DMS153 treated with DMSO at 0.1 percent for 48 hours (cell line): ENCODE measurements at regions not wholly inside any gene's neighbourhood (a gene's known extent, or its start where the extent isn't known, plus 50 kb on each side); places are given as distances from the start of the nearest gene placed in this dataset.
"Not testable (repeated sequence)": the region's sequence is repeated elsewhere in the genome, so short reads cannot be mapped to it uniquely, and the experiment has no call there.

Experiments
- DNase-seq: peaks from one replicate; lab custom pipeline; 2025; ENCODE audit not compliant: unreplicated experiment; lab: John Stamatoyannopoulos, UW

DNA sequence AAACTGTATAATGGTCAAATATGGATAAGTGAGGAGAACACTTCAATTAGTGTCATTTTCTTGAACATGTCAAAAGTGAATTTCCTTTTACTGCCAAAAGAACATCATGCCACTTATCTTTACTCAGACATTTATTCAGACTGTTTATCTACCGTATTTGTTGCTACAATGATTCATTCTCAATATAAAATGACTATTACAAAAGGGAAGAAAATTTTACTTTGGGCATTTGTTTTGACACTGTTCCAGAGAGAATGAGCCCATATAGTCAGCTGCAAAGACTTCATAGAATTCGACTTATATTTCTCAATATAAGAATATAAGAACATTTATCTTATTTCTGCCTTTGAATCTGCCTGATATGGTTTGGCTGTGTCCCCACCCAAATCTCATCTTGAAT is 1699.1 kb downstream of the BRINP3 start:
- no peak for DNase-seq

GRCh38 chr1:188782220-188782841 is 1695.3 kb downstream of the BRINP3 start:
- peak; percentile 55 for DNase-seq

DNA sequence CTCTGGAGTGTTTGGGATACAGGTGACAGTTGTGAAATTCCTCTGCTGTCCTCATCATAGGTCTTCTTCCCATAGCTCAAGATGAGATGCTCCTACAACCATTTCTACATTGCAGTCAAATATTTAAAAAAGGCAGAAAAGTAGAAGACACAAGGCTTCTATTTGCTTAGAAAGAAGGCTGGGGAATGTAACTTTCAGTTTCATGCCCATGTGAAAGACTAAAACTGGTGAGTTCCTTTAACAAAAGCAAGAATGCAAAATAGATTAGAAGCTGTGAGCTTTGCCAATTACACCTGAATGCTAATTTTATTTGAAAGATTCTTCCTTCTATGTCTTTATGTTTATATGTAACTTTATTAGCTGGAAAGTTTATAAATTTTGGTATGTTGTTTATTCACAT is 1682.7 kb downstream of the BRINP3 start:
- no peak for DNase-seq

GRCh38 chr1:188812153-188812552 is 1665.5 kb downstream of the BRINP3 start:
- not testable (repeated sequence) for DNase-seq

DNA sequence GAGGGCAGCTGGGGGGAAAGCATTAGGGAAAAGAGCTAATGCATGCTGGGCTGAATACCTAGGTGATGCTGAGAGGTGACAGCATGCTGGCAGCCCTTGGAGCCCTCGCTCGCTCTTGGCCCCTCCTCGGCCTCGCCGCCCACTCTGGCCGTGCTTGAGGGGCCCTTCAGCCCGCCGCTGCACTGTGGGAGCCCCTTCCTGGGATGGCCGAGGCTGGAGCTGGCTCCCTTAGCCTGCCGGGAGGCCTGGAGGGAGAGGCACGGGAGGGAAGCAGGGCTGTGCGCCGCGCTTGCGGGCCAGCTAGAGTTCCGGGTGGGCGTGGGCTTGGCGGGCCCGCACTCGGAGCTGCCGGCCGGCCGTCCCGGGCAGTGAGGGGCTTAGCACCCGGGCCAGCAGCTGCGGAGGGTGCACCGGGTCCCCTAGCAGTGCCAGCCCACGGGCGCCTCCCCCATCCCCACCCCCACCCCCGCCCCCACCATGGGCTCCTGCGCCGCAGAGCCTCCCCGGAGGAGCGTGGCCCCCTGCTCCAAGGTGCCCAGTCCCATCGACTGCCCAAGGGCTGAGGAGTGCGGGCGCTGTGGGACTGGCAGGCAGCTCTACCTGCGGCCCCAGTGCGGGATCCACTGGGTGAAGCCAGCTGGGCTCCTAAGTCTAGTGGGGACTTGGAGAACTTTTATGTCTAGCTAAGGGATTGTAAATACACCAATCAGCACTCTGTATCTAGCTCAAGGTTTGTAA is 1664.7 kb downstream of the BRINP3 start:
- not testable (repeated sequence) for DNase-seq

GRCh38 chr1:188817814-188818213 is 1659.8 kb downstream of the BRINP3 start:
- no peak for DNase-seq

GRCh38 chr1:188822248-188822647 is 1655.4 kb downstream of the BRINP3 start:
- no peak for DNase-seq

- DNase-seq = no peak
Observed at GRCh38 chr1:188825471-188825870, 1652.2 kb downstream of the BRINP3 start.

- no peak for DNase-seq
Observed at GRCh38 chr1:188826800-188827199, 1650.9 kb downstream of the BRINP3 start.

DNA sequence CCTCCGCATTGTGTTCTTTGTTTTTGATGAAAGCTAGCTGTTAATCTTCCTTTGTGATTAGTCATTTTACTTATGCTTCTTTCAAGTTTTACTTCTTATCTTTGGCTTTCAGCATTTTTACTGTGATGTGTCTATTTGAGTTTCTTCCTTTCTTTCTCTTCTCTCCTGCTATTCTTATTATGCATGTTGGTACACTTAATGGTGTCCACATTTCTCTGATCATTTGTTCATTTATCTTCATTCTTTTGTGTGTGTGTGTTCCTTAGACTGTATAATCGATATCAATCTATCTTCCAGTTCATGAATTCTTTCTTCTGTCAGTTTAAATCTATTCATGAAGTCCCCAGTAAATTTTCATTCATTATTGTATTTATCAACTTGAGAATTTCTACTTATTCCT is 1650.3 kb downstream of the BRINP3 start:
- DNase-seq = no peak

DNA sequence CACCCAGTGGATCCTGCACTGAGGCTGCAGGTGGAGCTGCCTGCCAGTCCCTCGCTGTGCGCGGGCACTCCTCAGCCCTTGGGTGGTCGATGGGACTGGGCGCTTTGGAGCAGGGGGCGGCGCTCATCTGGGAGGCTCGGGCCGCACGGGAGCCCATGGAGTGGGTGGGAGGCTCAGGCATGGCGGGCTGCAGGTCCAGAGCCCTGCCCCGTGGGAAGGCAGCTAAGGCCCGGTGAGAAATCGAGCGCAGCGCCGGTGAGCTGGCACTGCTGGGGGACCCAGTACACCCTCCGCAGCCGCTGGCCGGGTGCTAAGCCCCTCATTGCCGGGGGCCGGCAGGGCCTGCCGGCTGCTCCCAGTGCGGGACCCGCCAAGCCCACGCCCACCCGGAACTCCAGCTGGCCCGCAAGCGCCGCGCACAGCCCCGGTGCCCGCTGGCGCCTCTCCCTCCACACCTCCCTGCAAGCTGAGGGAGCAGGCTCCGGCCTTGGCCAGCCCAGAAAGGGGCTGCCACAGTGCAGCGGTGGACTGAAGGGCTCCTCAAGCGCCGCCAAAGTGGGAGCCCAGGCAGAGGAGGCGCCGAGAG is 1636.5 kb downstream of the BRINP3 start:
- DNase-seq = not testable (repeated sequence)

GRCh38 chr1:188846468-188846867 is 1631.2 kb downstream of the BRINP3 start:
- DNase-seq = no peak

DNA sequence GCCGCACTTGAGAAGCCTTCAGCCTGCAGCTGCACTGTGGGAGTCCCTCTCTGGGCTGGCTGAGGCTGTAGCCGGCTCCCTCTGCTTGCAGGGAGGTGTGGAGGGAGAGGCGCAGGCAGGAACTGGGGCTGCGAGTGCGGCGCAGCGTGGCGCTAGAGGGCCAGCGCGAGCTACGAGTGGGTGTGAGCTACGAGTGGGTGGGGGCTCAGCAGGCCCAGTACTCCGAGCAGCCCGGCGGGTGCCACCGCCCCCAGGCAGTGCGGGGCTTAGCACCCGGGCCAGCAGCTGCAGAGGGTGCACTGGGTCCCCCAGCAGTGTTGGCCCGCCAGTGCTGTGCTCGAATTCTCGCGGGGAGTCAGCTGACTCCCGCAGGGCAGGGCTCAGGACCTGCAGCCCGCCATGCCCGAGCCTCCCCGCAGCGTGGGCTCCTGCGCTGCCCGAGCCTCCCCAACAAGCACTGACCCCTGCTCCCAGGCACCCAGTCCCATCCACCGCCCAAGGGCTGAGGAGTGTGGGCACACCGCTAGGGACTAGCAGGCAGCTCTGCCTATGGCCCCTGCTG is 1620.1 kb downstream of the BRINP3 start:
- no peak for DNase-seq

DNA sequence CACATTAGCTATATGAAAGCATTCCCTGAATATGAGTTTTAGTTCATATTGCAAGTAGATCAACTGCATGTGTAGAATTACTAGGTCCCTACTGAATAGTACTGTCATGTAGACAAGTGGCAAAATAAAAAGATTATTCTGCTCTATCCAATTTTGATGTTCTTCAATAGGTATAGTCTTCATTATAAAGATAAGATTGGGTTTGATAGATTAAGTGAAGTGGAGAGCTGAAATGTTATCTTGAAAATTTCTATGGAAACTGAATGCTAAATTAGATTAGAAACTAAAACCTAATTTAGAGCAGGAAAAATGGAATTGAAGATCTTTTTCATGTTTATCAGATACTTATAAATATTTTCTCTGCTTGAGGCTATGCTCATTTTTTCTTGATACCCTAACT is 1610.0 kb downstream of the BRINP3 start:
- DNase-seq = no peak

DNA sequence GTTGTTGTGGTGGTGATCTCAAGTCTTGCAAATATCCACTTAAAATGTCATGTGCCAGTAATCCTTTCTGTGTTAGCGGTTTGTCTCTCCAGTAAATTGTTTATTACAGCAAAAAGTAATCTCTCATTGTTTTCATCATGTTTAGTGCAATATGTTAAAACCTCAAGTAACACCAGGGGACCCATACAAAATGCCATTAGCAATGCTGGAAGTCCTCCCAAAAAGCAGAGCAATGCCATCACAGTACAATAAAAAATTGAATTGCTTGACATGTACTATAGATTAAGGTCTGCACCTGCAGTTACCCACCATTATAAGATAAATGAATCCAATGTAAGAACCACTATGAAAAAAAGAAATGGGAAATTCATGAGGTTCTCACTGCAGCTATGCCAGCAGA is 1606.5 kb downstream of the BRINP3 start:
- DNase-seq = no peak

- DNase-seq = no peak
Observed at GRCh38 chr1:188872376-188872775, 1605.3 kb downstream of the BRINP3 start.

GRCh38 chr1:188877668-188878067 is 1600.0 kb downstream of the BRINP3 start:
- peak; percentile 70 for DNase-seq

- DNase-seq = no peak
Observed at GRCh38 chr1:188888386-188888785, 1589.3 kb downstream of the BRINP3 start.

DNA sequence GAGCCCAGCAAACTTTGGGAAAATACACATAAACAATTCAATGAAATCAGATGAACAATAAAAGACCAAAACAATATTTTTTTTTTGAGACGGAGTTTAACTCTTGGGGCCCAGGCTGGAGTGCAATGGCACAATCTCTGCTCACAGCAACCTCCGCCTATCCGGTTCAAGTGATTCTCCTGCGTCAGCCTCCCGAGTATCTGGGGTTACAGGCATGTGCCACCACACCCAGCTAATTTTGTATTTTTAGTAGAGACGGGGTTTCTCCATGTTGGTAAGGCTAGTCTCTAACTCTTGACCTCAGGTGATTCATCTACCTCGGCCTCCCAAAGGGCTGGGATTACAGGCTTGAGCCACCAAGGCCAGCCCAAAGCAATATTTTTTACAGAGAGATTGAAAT is 1588.5 kb downstream of the BRINP3 start:
- DNase-seq = no peak

GRCh38 chr1:188891958-188892357 is 1585.7 kb downstream of the BRINP3 start:
- no peak for DNase-seq

GRCh38 chr1:188895611-188896010 is 1582.1 kb downstream of the BRINP3 start:
- DNase-seq = no peak

- no peak for DNase-seq
Observed at GRCh38 chr1:188903241-188903640, 1574.4 kb downstream of the BRINP3 start.
